ENCODE measurements at regions not wholly inside any gene's neighbourhood (a gene's known extent, or its start where the extent isn't known, plus 50 kb on each side); places are given as distances from the start of the nearest gene placed in this dataset.

- TF ChIP-seq CTCF (optimal IDR thresholded peaks at IDR 0.05 in 1 of 3, IDR thresholded peaks at IDR 0.05 in 1 of 3, conservative IDR thresholded peaks at IDR 0.05 in 1 of 3; ENCODE audit: extremely low read depth in 1 of 3, insufficient read depth in 2 of 3, low read length in 3 of 3) (no peak), EZH2 (IDR thresholded peaks at IDR 0.05; ENCODE audit: low read length) (no peak)
These were observed 69.7 kb upstream of the TPM1 start for GRCh38 chr15:62972814-62973213.

Data from keratinocyte (primary cell).